ENCODE measurements at regions not wholly inside any gene's neighbourhood (a gene's known extent, or its start where the extent isn't known, plus 50 kb on each side); places are given as distances from the start of the nearest gene placed in this dataset.
A peak's percentile ranks its signal among the peaks of the same experiment; 100 is the strongest.

GRCh38 chr16:85381738-85382592 lies 231.2 kb upstream of the GSE1 start:
- H4K20me1 ChIP-seq (ENCODE audit: insufficient read depth, low read length) = peaks cover 67% of the 10 kb centered on the region
- peak overlapping the region; percentile 22 for H3K9ac ChIP-seq (ENCODE audit: low read length)
- peak overlapping the region; percentile 43 for H3K4me2 ChIP-seq (ENCODE audit: low read length)
- TF ChIP-seq CTCF (IDR thresholded peaks at IDR 0.05; ENCODE audit: insufficient read depth, low read depth, low read length) (no peak), EZH2 (IDR thresholded peaks at IDR 0.05; ENCODE audit: insufficient read depth, low read length) (no peak)
- H3K36me3 ChIP-seq (ENCODE audit: insufficient read depth, low read length) = no peaks in the 10 kb centered on the region
- H3K36me3 Mint-ChIP-seq (ENCODE audit: low read depth, unreplicated experiment) = peaks cover 3% of the 10 kb centered on the region
- H3K4me3 ChIP-seq (ENCODE audit: insufficient read depth, low read depth, low read length) = no peak overlapping the region
- H3K4me1 ChIP-seq (ENCODE audit: insufficient read depth, low read length) = peaks cover 29% of the 10 kb centered on the region
- H3K27ac ChIP-seq (ENCODE audit: low read depth, low read length) = no peak overlapping the region
- H2AFZ ChIP-seq (ENCODE audit: low read depth, low read length) = no peak overlapping the region
- H3K4me3 Mint-ChIP-seq (ENCODE audit: unreplicated experiment) = no peak overlapping the region
- H3K4me1 Mint-ChIP-seq (ENCODE audit: low read depth, unreplicated experiment) = peaks cover 17% of the 10 kb centered on the region
- H3K9me3 Mint-ChIP-seq (ENCODE audit: unreplicated experiment) = no peaks in the 10 kb centered on the region
- H3K27me3 ChIP-seq (ENCODE audit: insufficient read depth, low read length) = no peaks in the 10 kb centered on the region
- FAIRE-seq (no peak), DNase-seq (ENCODE audit: low read depth) (peak; percentile 81)
- H3K27ac Mint-ChIP-seq (ENCODE audit: unreplicated experiment) = no peak overlapping the region
- H3K79me2 ChIP-seq (ENCODE audit: insufficient read depth, low read length) = no peaks in the 10 kb centered on the region
- peaks cover 13% of the 10 kb centered on the region for H3K27me3 Mint-ChIP-seq (ENCODE audit: low read depth, unreplicated experiment)
- H3K9me3 ChIP-seq (ENCODE audit: insufficient read depth, low read depth, low read length) = no peaks in the 10 kb centered on the region

- Mint-ChIP-seq H3K4me3 (ENCODE audit: unreplicated experiment) (no peak overlapping the region), H3K4me1 (ENCODE audit: low read depth, unreplicated experiment) (peaks cover 17% of the 10 kb centered on the region), H3K36me3 (ENCODE audit: low read depth, unreplicated experiment) (peaks cover 3% of the 10 kb centered on the region), H3K27ac (ENCODE audit: unreplicated experiment) (no peak overlapping the region), H3K27me3 (ENCODE audit: low read depth, unreplicated experiment) (peaks cover 12% of the 10 kb centered on the region), H3K9me3 (ENCODE audit: unreplicated experiment) (no peaks in the 10 kb centered on the region)
- H3K4me3 ChIP-seq (ENCODE audit: insufficient read depth, low read depth, low read length) = no peak overlapping the region
- no peak overlapping the region for H3K4me2 ChIP-seq (ENCODE audit: low read length)
- peaks cover 21% of the 10 kb centered on the region for H3K4me1 ChIP-seq (ENCODE audit: insufficient read depth, low read length)
- DNase-seq (ENCODE audit: low read depth) = no peak
- FAIRE-seq = no peak
- H3K9me3 ChIP-seq (ENCODE audit: insufficient read depth, low read depth, low read length) = no peaks in the 10 kb centered on the region
- H3K36me3 ChIP-seq (ENCODE audit: insufficient read depth, low read length) = no peaks in the 10 kb centered on the region
- H3K9ac ChIP-seq (ENCODE audit: low read length) = no peak overlapping the region
- no peak overlapping the region for H2AFZ ChIP-seq (ENCODE audit: low read depth, low read length)
- no peaks in the 10 kb centered on the region for H3K79me2 ChIP-seq (ENCODE audit: insufficient read depth, low read length)
- no peak overlapping the region for H3K27ac ChIP-seq (ENCODE audit: low read depth, low read length)
- TF ChIP-seq EZH2 (IDR thresholded peaks at IDR 0.05; ENCODE audit: insufficient read depth, low read length) (no peak), CTCF (IDR thresholded peaks at IDR 0.05; ENCODE audit: insufficient read depth, low read depth, low read length) (no peak)
- H3K27me3 ChIP-seq (ENCODE audit: insufficient read depth, low read length) = no peaks in the 10 kb centered on the region
- H4K20me1 ChIP-seq (ENCODE audit: insufficient read depth, low read length) = peaks cover 69% of the 10 kb centered on the region
Measured at GRCh38 chr16:85382717-85383118, 230.4 kb upstream of the GSE1 start.
